ENCODE measurements at regions not wholly inside any gene's neighbourhood (a gene's known extent, or its start where the extent isn't known, plus 50 kb on each side); places are given as distances from the start of the nearest gene placed in this dataset.

DNA sequence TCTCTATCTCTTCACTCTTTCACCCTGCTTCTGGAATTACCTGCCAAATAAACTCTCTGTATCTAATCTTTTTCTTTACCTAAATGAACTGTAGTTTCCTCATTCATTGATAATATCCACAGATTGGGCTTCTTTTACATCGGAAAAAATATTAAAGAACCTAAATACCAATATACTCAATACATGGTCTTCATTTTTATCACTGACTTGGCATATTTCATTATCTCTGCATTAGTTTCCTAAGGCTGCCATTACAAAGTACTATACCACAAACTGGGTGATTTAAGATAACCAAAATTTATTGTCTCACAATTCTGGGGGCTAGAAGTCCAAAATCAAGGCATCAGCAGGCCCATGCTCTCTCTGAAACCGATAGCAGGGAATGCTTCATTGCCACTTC is 411.9 kb upstream of the SPTLC3 start:
- no peak for DNase-seq

DNA sequence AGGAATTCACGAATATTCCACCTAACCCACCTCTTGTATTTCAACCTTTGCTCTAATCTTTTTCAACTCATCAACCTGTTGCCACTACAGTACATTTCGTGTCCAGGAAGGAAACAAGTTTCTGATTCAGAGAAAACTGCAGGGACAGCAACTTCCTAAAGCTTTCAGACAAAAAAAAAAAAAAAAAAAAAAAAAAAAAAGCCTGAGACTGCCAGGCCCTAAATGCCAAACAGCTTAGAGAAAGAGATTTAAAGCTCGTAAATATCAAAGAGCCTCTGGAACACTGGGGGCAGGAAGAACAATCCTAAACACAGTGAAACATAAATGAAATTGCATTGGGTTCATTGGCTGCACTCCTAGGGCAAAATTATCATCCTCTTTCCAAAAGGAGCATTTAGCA is 411.2 kb upstream of the SPTLC3 start:
- DNase-seq, result no peak

DNA sequence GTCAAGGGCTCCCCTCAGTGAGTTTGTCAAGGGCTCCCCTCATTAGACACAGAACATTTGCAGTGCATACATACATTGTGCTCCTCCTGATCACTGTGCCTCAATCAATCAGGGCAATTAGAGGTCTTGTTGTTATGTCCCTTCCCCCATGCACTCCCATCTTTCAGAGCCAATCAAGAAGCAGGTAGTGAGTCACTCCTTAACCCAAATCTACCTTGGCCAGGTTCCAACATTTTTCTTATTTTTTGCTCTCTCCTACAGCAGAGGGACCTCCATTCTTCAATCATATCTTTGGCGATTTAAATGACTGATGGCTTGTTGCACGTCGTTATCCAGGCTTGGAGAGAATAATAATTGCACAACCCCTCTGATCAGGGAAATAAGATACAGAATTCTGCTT is 409.9 kb upstream of the SPTLC3 start:
- no peak for DNase-seq

DNA sequence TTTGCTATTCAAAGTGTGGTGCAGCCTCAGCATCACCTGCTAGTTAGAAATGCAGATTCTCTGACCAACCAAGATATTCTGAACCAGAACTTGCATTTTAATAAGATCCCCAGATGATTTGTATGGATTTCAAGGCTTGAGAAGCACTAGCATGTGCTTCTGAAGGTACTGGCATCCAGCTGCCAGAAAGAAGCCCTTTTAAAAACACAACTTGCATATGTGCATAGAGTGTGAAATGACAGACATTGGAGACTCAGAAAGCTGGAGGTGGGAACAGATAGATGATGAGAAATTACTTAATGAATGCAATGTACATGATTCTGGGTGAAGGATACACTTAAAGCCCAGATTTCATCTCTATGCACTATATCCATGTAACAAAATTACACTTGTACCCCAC is 409.3 kb upstream of the SPTLC3 start:
- DNase-seq, result no peak

DNA sequence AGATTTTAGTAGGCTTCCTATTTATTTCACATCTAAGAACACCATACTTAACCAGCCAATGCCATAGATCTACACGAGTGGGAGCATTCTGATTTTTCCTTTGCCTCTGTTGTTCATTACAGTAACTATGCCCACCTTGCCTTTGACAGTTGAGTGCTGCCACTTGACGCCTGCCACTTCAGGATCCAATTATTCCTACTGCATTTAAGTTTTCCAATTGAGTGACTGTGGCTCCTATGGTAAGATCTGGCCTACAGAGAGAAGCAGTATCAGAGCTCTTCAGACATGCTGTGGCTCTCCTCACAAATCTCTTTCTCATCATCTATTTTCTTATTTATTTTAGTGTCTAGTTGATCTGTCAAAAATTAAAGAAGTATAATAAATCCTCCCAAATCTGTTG is 403.0 kb upstream of the SPTLC3 start:
- no peak for DNase-seq

DNA sequence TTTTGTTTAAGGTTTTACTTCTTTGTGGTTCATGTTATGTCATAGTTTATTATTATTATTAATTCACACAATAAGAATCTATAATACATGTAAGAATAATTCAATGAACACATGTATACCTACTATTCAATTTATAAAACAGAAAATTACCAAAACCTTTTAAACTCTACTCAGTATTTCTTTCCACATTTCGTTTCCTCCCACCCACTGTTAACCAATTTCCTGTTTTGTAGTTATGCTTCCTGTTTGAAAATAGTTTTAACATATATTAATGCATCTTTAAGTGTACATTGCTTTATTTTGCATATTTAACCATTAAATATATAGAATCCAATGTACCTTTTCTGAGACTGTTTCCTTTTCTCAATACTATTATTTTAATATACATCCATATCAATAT is 397.9 kb upstream of the SPTLC3 start:
- no peak for DNase-seq

DNA sequence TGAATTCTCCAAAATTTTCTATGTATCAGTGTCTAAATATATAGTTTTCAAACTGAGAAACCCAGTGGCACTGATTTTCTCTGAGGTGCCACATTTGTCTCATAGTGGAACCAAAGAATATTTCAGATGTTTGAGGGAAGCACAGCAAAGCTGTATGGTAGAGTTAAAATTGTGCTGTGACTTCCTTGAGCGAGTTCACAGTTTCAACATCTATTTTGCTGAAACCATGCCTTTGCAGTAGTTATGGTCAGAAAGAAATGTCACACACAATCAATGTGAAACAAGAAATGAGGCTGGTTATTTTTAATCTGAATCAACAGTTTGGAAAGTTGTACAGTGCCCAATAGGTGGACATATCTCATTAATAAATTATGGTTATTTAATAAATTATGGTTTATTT is 394.0 kb upstream of the SPTLC3 start:
- no peak for DNase-seq

DNA sequence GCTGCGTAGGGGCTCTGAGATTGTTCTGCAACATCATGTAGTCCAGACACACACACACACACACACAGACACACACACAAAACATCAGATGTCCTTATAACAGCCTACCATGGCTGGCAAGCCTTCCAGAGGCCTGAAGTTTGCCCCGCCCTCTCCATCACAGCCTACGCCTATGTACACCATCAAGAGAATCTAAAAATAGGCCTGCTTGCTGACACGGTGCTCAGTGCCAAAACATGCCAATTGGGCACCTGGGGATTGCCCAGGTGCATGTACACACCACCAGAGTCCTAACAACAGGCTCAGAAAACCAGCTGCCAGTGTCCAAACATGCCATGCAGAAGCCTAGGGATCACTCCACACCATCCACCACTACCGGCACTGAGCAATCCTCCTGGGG is 391.7 kb upstream of the SPTLC3 start:
- DNase-seq, result no peak

DNA sequence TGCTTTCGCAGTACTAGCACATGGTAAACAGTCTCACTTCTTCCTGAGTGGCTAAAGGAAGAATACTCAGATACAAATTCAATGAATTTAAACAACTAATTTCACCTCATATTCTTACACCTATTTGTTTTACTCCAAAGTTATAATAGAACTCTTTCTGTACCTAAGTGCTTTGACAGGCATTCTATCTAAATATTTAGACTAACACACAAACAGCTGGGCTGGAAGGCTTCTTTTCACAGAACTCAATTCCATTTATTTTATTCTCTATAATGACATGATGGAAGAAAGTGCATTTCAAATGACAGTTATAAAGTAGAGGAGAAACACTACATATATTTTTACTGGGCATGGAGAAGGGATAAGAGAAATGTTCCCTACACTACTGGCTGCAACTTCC is 384.9 kb upstream of the SPTLC3 start:
- DNase-seq, result no peak

DNA sequence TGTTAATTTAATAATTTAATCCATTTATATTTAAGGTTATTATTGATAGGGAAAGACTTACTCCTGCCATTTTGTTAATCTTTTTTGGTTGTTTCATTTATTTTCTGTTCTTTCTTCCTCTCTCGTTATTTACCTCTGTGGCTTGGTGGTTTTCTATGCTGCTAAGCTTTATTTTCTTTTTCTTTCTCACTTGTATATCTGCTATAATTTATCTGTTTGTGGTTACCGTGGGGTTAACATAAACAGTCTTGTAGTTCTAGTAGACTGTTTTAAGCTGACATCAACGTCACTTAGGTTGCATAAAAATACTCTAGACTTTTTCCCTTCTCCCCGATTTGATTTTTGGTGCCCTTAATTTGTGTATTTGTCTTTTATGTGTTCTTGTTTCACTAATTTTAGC is 381.3 kb upstream of the SPTLC3 start:
- no peak for DNase-seq

DNA sequence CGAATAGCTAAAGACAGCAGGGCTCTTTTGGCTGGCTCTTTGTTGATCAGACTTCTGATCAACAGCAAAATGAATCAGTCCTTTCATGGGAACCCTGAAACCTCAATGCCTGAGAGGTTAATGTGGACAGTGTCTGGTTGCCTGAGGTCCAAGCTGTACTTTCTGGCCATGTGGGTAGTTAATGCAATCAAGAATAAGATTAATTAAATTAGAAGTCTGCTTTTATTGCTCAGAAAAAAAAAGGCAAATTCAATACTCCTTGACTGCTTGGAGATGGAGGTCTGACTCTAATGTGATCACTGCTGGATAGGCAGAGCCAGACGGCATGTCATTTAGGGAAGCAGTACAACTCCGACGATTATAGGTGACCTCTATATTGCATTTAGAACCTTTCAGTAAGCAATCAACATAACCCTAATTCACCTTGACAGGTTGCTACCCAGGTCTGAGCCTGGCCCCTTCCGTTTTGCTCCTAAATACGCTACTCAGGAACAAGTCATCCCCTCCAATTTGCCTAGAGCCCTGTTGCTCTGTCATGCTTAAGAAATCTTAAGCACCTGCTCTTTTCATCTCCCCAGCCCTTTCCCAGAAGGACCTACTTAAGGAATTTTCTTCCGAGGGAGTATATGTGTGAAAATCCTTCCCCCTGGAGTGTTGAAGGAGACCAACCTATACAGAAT is 370.0 kb upstream of the SPTLC3 start:
- DNase-seq, result no peak

DNA sequence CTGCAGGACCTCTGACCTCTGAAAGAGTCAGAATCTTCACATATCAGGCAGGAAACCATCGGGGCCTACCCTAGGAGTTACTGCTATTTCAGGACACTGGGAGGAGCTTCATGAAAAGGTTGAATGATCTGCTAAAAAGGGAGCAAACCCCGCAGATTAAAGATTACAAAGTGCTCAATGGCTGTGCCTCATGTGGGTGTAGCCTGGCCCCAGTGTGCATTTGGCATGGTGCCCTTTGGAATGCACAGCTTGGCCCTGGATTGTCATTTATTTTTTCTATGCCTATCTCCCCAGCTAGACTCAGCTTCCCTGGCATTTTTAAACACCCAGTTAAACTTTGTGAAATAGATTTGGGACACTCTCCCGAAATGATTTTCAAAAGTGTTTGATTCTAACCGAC is 368.5 kb upstream of the SPTLC3 start:
- DNase-seq, result no peak

DNA sequence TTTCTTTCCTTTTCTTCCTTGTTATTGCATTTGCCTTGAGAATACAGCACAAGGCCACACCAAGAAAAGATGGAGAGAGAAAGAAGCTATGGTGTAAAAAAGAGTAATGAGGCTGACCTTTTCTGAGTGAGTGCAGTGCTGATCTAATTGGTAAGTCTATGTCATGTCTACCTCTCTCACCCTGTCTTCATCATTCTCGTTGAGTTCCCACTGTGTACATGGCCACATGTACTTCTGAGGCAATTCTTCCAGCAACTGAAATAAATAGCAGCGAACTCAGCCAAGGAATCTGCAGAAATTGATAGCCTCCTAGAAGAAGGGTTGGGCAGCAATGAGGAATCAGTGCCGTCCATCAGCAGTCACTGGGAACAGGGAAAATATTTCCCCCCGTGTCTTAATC is 367.2 kb upstream of the SPTLC3 start:
- DNase-seq, result no peak

DNA sequence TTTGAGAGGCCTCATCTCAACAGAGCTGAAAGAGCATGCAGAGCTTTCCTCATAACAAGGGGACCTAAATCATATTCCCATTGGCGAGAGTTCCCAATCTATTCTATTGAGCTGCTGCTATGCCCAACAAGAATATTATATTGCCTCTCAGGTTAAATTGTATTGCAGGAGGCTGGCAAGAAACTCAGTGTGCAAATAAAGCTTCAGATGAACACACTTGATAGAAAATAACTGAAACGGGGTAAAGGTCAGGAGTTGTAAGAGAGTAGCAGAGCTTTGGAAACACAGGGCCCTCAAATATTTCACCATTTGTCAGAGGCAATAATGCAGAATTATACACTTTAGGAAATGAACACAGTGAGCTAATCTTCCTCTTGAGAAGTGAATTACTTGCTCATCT is 364.3 kb upstream of the SPTLC3 start:
- DNase-seq, result no peak

DNA sequence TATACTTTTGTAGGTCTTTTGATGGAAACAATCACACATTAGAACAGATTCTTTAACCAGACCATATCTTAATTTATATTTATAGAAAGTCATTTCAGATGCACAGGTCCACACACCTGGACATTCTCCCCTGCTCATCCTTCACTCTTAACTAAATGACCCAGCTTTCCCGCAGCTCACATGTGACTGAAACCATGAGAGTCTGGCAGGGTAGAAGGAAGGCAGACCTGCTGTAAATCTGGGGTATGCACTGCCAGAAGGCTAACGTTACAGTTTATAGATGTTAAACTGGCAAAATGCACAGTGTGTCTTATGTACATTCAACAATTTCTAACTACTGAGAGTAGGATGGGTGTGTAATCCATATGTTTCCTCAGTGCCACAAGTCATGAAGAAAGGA is 359.5 kb upstream of the SPTLC3 start:
- no peak for DNase-seq

DNA sequence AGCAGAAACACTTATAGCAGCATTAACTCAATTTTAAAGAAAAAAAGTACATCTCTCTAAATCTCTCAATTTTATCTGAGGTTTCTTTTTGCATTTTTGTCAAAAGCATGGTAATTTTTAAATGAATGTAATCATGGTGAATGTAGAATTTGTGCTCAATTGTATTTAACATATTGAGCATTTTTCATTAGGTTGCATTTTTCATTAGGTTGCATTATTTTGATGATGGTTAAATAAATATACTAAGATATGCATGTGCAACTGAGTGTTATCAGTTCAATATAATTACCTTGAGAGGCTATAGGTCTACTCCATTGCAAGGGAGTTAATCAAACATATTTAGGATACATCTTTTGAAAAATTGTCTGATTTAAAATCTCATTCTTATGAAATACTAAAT is 355.1 kb upstream of the SPTLC3 start:
- DNase-seq, result no peak

DNA sequence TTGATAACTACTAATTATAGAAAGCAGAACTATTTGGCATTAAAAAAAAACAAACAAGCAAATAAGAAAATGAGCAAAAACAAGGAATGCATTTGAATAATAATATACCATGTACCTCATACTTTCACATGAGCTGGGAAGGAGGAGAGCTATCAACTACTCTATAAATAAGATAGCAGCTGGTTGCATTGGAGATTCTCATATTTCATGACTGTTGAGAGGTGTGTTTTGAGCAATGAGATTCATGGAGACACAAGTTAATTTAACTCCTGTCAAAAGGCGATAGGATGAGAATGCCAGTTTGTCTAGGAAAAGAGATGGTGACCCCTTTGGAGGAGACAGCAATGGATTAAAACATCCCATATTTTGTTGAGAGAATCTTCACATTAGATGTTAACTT is 348.8 kb upstream of the SPTLC3 start:
- no peak for DNase-seq

DNA sequence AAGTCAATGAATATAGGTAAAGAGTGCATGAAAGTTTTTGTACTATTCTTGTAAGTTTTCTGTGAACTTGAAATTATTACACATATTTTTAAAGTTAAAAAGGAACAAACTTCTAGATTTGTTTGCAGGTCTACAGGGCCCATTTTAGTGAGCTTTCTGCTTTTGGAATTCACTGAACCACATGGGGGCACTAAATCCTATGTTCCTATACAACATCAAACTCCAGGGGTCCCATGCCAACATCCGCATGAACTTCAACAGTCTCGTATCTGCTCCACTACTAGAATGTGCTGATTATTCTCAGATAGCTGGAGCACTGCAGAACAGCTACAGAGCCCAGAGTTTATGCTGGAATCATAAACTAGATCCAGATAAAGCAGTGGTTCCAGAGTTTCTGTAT is 347.9 kb upstream of the SPTLC3 start:
- DNase-seq, result no peak

DNA sequence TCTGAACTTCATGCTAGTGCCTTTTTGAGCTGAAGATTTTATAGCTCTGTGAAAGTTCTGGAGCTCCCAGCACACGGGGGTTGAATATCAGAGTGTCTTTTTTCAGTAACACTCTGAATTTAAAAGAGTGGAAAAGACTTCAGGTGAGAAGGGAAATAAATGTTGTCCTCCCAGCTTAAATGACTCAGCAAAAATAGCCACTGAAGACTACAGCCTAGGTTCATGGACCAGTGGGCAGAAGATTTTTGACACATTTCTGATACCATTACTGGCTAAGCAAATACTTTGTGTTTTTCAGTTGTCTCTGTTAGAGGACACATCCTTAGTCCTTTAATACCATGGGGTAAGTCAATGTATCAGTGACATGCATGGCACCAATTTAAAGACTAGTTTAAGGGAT is 338.5 kb upstream of the SPTLC3 start:
- no peak for DNase-seq

DNA sequence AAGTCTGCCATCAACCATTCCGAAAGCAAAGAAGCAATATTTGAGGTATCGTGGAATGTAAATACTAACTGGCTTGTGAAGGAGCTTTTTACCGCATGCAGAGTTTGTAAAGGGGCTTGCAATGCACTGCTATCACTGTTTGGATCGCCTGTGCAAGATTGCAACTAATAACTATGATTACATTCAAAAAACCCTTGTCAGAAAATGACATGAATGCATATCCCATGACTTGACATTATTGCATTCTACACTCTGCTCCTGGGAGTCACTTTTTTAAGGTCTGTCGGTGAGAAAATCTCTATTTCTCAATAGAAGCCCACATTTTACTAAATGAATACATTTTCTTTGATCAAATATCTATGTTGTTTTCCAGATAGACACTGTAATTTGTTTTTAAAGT is 335.4 kb upstream of the SPTLC3 start:
- DNase-seq, result no peak

DNA sequence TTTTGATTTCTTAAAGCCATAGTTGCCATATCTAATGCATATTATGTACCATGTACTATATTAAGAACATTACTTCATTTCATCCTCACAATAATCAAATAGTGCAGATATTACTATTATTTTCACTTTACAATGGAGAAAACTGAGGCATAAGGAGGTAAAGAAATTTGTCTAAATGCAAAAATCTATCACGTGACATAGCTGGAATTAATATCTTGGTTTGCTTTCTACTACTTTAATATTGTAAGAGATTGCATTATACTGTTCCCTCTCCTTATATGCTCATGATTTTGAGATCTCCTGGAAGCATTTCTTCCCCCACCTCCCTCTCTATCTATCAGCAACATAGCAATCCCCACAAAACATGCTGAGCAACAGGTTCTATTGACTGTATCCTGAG is 330.8 kb upstream of the SPTLC3 start:
- no peak for DNase-seq

DNA sequence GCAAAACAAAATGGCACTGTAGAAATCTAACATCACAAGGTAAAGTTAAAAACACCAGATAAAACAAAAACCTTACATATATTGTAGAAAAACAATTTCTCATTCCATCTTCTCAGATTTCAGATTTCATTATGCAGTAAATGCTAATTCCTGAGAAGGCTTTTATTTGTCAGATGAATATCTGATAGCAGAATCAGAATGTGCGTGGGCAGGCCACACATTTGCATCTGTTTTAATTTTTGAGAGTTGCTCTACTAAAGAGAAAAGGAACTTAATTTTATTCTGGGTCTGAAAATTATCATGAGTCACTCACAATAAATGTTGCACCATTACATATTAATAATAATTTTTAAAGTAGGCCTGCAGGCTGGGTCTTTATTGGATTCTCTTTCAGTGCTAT is 329.3 kb upstream of the SPTLC3 start:
- DNase-seq, result no peak

DNA sequence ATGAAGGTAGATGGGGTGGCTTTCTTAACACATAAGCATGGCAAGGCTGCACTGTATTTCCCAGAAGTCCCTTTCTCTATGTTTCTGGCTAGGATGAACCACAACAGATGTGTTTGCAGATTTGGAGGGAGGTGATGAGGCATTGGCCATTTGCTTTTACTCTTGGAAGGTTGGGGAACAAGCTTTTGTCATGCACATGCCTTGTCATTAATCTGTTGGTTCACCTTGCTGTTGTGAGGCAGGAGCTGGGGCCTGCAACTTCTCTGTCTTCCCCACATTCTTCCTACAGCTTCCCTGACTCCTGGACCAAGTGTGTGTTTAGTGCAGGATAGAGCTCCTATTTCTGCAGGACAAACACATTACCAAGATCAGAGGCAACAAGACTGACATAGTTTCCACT is 326.2 kb upstream of the SPTLC3 start:
- no peak for DNase-seq

DNA sequence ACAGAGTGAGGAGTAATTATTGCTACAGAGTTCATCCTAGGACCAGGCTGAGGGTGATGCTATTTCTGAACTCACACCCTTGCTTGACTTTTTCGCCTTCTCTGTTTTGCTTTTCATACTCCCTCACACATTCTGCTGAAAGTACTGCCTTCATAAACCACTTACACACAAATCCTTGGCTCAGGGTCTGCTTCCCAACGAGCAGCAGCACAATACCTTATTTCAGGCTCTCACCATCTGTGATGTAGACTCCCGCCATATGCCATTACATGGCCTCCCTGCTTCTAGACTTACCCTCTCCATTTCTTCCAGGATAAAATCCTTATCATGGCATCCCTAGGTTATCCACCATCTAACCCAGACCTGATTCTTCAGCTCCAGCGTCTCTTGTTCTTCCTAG is 321.3 kb upstream of the SPTLC3 start:
- DNase-seq, result no peak

DNA sequence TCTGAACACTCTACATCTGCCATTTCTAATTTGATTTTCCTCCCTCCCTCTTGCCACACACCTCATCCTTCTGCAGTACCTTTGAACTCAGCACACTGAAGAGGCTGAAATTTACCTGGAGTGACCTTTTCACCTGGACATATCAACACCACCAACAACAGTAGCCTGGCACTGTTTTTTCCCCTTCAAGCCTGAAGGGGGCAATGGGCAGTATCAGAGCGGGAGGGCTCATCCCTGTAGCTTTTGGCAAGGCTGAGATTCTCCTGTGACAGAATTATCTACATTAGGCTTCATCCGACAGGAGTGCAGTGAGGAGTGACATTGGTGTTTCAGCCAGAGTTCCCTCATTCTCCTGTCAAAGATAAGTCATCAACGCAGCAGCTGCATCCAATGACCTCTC is 312.8 kb upstream of the SPTLC3 start:
- no peak for DNase-seq

DNA sequence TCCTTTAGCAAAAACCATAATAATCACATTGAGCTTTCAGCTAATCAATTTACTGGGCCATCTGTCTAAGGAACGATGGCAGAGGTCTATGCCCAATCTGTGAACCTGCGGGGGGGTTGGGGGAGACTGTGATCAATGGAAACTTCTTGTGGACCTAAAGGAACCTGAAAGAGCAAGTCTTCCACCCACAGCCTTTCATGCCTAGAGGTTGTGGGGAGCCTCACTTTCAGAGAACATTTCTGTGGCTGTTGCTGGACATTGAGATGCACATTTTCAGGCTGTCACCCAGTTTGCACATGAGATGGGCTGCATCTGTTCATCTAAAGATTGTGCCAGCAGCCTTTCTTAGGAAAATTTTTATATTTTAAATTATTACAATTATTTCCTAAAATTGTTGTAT is 310.0 kb upstream of the SPTLC3 start:
- DNase-seq, result no peak

All from CD4-positive, alpha-beta T cell treated with Interleukin-21 for 1 hour (primary cell).